Uterus (tissue), 2 donors: ENCODE measurements at regions not wholly inside any gene's neighbourhood (a gene's known extent, or its start where the extent isn't known, plus 50 kb on each side); places are given as distances from the start of the nearest gene placed in this dataset.

Experiments
- POLR2A ChIP-seq, 2 donors: fragments of 450-650 bp; IDR thresholded peaks; one replicate each; pipeline ENCODE4 v1.6.1; 2016; ENCODE audit warnings: antibody characterized with exemption in 2 of 2, mild to moderate bottlenecking in 1 of 2, moderate library complexity in 1 of 2
- TF ChIP-seq, protein P1 (sequence below), 4 experiments: fragments of 200-600 bp in 2 of 4; fragments of 450-650 bp in 2 of 4; sonication (generic) in 2 of 4; IDR thresholded peaks; one replicate each; pipeline ENCODE4 v1.5.1; 2016 to 2019; ENCODE audit warnings: antibody characterized with exemption in 4 of 4, mild to moderate bottlenecking in 2 of 4, moderate library complexity in 1 of 4

GRCh38 chr12:73159954-73160353, 887.8 kb downstream of the TRHDE start:
- TF ChIP-seq, protein P1, sequence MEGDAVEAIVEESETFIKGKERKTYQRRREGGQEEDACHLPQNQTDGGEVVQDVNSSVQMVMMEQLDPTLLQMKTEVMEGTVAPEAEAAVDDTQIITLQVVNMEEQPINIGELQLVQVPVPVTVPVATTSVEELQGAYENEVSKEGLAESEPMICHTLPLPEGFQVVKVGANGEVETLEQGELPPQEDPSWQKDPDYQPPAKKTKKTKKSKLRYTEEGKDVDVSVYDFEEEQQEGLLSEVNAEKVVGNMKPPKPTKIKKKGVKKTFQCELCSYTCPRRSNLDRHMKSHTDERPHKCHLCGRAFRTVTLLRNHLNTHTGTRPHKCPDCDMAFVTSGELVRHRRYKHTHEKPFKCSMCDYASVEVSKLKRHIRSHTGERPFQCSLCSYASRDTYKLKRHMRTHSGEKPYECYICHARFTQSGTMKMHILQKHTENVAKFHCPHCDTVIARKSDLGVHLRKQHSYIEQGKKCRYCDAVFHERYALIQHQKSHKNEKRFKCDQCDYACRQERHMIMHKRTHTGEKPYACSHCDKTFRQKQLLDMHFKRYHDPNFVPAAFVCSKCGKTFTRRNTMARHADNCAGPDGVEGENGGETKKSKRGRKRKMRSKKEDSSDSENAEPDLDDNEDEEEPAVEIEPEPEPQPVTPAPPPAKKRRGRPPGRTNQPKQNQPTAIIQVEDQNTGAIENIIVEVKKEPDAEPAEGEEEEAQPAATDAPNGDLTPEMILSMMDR (IDR thresholded peaks at IDR 0.05): no peak
- TF ChIP-seq POLR2A (IDR thresholded peaks at IDR 0.05): no peak
